Globus pallidus (tissue), 1 donor: ENCODE measurements at regions not wholly inside any gene's neighbourhood (a gene's known extent, or its start where the extent isn't known, plus 50 kb on each side); places are given as distances from the start of the nearest gene placed in this dataset.
"Not testable (repeated sequence)": the region's sequence is repeated elsewhere in the genome, so short reads cannot be mapped to it uniquely, and the experiment has no call there.

Source experiments
- DNase-seq: peaks from one replicate; pipeline ENCODE4 v3.0.0-alpha.2; 2015; ENCODE audit warnings: low spot score

DNA sequence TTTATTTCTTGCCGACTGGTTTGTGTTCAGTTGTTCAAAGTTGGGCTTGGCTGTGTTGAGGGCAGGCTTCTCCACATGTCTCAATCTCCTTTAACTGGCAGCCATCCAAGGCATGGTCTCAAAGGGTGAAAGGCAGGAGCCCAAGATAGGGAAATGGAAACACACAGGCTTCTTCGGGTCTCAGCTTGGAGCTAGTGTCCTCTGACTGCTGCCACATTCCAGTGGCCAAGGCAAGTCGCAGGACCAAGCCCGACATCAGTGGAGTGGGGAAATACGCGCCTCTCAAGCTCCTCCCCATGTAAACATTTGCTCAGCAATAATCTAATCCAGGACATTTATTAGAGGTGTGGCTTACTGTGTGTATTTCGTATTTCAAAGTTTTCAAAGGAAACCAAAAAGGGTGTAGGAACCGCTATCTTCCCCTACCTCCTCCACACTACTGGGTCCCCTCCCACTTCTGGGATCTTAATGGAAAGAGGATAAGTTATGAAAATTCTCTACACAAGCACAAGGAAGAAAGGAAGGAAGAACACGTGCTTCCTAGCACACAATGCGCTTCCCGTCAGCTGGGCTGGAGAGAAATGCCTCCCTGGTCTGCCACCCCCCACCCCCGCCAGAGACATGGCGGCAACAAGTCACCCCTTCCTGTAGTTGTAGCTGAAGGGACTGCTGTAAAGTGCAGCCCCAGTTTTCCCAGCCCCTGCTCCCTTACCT lies 181.7 kb downstream of the FAM43A start:
- no peak for DNase-seq

DNA sequence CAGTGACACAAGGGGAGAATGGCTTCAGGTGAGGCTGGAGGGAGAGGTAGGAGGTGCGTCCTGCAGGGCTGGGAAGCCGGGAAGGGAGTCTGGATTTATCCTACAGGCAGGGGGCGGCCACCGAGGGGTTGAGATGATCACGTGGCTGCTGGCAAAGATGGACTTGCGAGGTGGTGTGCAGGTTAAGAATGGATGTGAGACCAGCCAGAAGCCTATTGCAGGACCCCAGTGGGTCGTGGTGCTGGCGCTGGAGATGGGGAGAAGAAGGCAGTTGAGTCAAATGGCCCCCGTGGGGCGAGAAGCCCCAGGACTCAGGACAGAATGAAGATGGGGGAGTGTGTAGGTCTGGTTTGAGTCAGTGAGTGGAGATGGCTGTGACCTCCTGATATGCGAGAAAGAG lies 183.1 kb downstream of the FAM43A start:
- no peak for DNase-seq

DNA sequence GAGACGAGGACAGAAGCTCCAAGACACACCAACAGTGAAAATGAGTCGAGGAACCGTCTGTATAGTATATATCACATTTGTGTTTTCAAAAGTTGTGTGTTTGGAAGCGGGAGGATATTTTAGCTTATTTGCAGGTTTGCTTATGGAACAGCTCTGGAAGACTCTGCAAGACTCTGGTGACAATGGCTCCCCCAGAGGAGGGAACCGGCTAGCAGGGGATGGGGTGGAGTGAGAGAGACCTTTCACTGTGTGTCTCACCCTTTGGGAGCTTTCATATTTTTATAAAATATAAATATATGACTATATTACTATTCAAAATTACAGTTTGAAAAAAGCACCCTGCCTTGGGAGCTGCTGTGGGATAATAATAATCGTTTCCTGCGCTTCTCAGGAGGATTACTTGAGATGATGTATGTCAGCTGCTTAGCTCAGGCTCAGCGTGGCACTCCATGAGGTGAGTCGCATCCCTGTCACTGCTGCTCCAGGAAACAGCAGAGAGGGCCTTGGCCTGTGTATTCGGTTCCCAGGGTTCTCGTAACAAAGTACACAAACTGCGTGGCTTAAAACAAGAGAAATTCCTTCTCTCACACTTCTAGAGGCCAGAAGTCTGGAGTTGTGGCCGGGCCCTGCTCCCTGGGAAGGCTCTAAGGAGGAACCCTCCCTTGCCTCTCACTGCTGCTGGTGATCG lies 183.9 kb downstream of the FAM43A start:
- no peak for DNase-seq

DNA sequence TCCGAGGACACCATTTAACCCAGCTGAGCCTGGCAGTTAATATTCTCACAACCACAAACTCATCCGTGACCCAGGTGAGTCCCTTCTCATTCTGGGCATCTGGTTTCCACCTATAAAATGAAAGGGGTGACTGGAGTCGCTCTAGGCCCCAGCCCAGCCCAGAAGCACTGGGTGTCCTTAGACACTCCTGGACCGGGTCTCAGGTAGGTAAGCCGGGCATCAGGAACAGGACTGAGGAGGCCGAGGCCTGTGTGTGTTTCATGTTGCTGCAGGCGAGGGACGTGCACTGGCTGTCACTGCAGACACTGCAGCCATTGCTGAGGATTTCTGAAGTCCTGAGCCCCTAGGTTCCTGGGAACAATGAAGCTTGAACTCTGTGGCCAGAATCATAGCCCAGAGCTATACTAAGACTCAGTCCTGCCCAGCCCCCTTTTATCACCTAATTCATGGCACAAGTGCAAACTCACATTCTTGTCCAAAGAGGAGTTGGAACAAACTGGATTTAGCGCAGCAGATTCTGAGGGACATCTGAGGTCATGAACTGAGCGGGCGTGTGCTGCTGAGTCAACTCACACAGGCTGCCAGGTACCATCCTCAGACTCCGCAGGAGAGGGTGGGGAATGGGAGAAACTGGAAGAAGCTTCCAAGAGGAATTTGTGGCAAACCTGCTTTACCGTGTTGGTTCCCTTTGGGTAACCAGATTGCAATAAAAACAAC lies 184.9 kb downstream of the FAM43A start:
- DNase-seq, result no peak

DNA sequence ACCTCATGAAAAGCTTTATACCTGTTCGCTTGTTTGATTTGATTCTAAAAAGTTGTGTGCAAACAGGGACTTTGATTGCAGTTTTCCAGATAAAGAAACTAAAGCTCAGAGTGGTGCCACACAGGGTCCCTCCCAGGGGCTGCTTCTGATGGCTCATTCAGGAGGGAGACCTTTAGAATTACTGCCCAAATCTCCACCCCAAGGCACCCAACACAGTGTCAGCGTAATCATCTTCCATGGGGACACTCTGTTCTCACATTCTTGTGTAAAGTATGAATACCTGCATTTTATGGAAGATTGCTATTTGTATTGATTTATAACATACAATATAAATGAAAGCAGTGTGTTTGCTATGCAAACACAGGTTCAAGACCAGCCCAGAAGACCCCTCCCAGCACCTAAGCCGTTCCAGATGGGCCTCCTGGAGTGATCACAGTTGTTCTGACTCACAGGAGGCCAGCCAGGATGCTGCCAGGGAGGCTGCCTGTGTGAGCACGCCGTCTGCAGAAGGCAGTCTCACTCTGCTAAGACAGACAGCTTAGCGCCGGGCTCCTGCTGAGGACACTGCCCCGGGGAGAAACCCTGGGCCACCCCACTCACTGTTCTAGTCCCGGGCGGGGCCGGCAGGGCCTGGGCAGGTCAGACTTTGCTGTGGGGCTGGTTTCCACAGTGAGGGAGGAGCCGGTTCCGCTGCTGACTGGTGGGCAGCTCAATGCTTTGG lies 185.6 kb downstream of the FAM43A start:
- no peak for DNase-seq

DNA sequence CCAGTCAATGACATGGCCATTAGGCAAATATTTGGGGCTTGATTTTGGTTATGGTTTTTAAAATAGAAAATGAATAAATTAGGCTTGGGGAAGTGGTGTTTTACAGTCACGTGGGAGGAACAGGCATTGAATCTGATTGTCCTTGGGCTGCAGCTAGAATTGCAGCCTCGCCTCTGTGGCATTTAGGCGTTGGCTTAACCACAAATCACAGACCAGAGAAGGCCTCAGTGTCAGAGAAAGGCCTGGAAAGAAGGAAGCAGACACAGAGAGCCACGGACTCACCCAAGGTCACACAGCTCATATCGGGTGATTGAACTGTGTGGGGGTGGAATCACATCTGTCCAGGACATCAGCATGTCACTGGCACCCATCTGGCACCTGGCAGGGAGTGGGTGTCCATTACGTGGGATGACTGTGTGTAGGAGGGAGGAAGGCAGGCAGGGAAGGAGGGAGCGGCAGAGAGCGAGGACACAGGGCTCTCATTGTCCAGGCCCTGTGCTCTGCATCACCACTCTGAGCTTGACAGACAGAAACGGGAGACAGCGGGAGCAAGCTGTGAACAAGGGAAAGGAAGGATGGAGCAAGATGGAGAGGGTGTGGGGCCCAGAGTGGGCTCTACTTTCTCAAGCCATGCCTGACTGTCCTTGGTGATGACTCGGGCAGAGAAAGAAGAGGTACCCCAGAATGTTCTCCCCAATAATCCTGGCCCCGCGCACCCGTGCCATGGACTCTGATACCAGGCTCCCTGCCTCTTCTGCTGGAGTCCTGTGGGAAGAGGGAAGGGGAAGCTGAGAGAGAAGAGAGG lies 186.4 kb downstream of the FAM43A start:
- DNase-seq, result peak; percentile 43

DNA sequence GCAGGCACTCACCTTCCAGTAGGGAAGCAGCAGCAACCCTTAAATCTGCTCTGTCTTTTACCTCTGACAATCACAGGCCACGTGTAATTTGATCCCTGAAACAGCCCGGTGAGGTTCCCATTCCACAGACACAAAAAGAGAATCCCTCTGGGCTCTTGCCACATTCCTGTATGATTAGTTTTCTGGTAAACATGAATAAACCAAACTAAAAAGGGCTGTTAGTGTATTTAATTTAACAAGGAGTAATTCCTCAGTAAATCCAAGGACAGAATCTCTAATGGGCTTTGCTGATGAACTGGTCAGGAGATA lies 186.9 kb downstream of the FAM43A start:
- no peak for DNase-seq

DNA sequence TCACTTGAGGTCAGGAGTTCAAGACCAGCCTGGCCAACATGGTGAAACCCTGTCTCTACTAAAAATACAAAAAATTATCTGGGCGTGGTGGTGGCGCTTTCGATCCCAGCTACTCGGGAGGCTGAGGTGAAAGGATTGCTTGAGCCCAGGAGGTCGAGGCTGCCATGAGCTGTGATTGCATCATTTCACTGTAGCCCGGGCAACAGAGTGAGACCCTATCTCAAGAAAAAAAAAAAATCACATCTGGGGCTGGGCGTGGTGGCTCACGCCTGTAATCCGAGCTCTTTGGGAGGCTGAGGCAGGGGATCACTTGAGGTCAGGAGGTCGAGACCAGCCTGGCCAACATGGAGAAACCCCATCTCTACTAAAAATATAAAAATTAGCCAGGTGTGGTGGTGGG lies 187.8 kb downstream of the FAM43A start:
- not testable (repeated sequence) for DNase-seq

DNA sequence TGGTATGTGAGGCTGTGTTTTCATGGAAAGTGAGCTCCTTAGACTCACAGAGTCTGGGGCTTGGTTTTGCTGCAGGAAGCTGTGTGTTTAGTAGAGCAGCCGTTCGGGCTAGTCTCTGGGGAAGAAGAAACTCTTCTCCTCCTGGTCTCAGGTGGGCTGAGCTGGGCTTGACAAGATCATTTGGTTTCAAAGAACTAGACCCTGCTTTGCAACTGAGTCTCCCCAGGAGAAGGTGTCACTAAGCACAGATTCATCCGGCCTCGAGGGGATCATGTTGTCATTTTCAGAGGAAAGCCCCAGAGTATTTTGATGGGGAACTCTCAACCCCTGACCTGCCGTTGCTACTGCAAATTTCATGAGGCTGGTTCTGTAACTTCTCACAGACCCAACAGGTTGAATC lies 188.5 kb downstream of the FAM43A start:
- no peak for DNase-seq

DNA sequence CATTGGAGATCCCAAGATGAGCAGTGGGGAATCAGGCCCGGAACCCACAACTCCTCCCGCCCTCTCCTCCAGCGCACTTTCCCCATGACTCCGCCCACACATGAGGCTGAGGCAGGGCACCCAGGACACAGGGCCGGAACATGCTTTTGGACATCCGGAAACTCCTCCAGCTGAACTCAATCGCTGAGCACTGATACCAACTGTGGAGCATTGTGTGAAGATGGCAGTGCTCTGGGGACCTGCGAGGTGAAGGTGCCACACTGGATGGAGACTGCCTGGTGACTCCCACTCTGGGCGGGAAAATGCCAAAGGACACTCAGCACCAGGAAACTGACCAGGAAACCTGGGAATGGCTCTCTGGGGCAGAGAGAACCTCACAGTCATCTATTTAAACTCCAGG lies 189.1 kb downstream of the FAM43A start:
- no peak for DNase-seq

DNA sequence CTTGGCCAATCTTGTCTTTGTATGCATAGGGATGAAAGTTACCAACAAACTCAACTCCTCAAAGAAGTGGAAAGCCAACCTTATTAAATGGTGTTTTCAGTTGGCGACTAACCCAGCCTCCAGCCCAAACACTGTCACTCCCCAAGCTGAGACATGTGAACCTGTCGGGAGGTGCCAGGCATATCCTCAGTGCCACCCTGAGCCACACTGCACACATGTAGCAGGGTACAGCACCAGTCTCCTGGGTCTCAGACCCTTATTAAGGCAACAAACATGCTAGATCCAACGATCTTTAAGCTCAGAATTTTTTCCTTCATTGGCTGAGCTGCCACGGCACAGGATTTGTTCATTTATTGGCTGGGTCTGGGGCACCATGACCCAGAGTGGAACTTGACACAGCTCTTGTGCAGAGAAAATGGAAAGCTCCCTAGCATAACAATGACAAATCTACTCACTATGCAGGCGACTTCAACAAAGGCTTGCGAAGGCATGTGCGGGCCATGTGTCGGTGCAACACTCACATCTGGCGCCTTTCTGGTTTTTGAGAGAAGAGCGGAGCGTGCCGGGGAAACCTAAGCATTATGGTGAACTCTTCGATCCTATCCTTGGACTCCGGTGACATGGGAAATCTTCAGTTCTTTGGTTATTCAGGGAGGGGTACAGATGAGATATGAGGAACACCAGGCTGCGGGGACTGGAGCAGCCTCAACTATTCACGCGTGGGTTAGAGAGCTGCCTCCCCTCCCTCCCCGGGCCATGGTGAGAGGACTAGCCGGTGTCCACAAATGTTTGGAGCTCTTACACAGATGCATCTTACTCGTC lies 190.1 kb downstream of the FAM43A start:
- no peak for DNase-seq

DNA sequence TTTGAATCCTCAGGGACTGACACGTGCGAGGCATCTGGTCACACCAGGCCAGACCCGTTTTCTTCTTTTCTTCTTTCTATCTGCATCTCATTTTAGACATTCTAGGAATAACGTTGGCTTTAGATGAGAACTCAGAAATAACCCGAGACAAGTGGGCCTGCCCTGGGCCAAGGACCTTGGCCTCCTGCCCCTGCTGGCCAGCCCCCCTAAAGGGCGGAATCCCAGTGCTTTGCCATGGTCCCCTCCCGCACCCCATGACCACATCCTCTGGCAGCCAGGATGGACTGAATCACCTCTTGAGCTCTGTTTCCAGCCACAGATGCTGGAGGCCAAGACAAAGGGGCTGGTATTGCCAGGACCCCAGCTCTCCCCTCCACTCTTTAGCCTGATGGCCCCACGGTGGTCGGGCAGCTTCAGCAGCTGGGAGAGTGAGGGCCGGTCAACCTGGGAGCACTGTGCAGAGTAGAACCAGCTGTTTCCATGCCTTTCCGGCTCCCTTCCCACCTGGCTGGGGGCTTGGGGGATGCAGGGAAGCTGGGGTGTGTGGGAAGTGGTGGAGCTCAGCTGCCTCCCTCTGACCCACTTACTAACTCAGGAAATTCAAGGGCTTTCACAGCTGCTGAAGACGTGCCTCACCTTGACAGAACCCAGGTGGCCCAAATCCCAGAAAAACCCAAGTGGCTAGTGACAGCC lies 190.9 kb downstream of the FAM43A start:
- DNase-seq, result no peak

DNA sequence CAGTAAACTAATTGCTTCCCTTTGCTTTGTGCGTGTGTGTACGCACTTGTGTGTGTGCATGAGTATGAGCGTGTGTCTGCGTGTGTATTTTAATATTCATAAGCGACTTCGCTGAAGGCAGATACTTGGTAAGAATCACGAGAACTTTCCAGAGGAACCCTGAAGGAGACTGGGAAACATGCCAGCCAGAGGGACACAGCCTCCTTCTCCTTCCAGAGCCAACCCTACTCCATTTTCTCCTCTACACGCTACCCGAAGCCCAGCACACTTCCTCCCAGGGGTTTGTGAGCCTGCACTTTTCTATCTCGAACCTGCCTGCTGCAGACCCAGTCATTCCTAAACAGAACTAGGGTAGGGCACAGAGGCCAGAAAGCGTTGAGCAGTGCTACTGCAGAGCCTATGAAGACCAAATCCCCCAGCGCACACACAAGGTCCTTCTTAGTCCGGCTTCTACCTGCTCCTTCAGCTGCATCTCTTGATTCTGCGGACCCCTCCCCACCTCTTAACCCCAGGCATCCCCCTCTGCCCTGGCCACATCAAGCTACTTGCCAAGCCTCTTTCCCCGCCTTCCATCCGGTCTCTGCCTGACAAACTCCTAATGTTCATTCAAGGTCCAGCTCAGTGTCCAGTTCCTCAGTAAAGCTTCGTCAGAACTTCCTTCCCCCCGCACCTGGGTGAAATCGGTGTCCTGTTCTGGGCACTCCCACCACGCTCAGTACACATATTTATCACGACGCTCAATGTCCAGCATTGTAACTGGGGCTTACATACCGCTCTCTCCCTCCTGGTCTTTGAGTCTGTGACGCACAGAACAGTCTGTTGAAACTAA lies 191.8 kb downstream of the FAM43A start:
- no peak for DNase-seq

DNA sequence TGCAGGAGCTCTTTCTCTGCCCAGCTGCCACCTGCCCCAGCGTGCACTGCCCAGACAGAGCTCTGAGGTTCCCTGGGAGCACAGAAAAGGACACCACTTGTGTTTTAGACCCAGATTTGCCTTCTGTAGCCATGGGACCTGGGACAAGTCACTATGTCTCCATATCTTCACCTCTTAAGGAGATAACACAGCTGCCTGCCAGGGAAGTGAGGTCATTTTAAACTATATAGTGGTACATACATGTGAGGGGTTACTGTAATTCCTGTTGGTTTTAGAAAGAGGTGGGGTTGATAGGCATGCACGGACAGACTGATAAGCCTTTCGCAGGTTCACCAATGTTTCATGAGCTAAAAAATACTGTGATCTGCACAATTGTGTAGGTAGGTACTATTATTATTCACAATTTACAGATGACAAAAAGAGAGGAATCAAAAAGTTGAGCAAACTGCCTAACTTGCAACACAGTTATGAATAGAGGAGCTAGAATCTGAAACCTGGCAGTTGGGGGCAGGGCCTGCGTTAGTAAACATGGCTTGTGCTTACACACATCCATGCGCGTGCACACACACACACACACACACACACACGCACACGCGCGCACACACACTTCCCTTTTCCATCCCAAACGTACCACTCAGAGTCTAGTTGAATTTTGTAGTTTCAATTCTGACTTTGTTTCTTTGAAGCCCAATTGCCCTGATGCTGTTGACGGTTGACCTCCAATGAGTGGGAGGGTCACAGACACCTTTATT lies 193.6 kb downstream of the FAM43A start:
- no peak for DNase-seq

DNA sequence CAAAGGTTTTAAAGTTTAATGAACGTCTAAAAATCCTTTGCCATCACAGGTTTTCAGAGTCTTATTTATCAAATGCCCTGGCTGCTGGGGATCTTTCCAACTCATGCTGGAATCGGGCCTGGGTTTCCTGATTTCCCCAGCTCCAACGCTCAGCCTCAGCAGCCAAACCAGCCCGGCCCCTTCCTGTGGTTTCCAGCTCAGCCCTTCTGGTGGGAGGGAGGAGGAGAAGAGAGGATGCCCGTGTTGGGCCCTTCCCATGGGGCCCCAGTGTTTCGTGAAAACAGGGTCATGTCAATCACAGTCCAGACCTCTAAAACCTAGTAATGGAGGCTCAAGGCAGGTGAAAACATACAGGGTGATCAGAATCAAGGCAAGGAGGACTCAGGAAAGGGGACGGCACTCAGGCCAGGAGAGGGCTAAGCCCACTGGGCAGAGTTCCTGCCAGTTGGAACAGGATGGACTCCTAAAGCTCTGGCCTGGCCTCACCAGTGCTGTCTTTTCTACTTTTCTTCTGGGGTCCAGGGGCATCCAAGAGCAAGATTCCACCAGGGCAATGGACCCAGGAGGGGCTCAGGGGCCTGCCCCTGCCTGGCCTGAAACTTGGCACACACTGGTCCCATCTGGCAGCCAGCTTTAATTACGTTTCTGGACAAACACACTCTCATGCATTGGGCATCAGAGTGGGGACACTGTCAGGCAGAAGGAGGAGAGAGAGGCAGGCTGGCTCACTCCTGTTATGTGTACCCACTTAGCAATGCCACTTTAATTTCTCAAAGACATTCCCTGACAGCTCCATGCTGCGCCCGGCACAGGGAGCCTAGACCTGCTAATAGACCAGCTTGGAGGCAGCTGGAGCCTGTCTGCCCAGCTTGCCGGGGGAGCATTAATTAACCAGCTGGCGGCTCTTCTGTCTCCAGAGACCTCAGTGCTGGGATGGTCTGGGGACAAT lies 194.6 kb downstream of the FAM43A start:
- DNase-seq, result no peak

DNA sequence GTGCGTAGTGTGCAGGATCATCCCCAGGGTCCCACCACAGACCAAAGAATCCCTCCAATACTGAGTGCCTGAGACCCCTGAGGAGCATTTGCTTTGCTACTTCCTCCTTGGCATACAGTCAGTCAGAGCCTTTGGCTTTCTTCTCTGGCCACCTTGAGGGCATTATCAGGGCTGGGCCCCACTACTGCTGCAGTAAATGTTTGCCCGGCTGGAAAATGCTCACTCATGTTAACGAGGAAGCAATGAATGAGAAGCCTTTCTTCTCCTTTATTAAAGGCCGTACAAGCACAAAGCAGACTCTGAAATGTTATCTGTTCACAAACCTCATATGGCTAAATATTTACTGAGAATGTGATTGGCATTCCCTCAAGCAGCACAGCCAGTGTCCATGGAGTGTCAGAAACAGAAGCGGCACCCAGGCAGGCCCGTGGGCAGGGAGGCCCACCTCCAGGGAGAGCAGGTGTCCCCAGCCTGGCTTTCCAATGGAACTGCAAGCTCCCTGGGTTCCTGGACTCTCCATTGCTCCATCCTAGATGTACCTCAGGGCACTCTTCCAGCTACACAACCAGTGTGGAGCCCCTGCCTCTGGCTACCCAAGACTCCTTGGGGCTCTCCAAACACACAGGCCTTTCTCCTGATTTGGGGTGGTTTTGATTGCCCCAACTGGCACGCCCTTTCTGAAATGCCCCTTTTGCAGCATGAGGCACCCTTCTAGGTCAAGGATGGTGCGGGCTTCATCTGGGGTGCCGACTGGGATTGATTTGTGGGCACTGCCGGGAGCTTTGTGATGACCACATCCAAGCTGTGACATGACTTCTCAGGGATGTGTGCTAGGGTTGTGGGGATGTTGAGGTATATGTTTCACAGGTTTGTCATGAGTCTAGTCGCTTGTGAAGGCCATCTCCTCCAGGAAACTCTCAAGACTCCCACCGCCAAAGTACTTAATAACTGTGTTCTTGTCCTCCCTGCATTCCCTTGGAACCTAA lies 195.6 kb downstream of the FAM43A start:
- DNase-seq, result no peak
